ENCODE measurements at regions not wholly inside any gene's neighbourhood (a gene's known extent, or its start where the extent isn't known, plus 50 kb on each side); places are given as distances from the start of the nearest gene placed in this dataset.

- no peak overlapping the region for H2AFZ ChIP-seq (ENCODE audit: low read depth)
- peaks cover 92% of the 10 kb centered on the region for H3K4me1 ChIP-seq (ENCODE audit: low read depth, poor library complexity, severe bottlenecking)
- no peak for TF ChIP-seq CTCF (conservative IDR thresholded peaks at IDR 0.05; ENCODE audit: low read depth, low read length)
- H3K4me2 ChIP-seq = peak overlapping the region; percentile 92
- no peak overlapping the region for H3K27ac ChIP-seq
- H3K79me2 ChIP-seq (ENCODE audit: insufficient read depth, low read depth) = no peaks in the 10 kb centered on the region
- no peaks in the 10 kb centered on the region for H3K27me3 ChIP-seq (ENCODE audit: insufficient read depth, low read depth)
- no peak overlapping the region for H3K4me3 ChIP-seq (IDR thresholded peaks at IDR 0.05; ENCODE audit: insufficient read depth, low read depth, low read length)
- H3K9ac ChIP-seq = no peak overlapping the region
- H3K36me3 ChIP-seq (ENCODE audit: insufficient read depth) = no peaks in the 10 kb centered on the region
- H4K20me1 ChIP-seq (ENCODE audit: insufficient read depth) = no peaks in the 10 kb centered on the region
Observed at GRCh38 chrX:124215786-124216185, 116.7 kb upstream of the TEX13D start.

GRCh38 chrX:124216396-124217115 lies 115.9 kb upstream of the TEX13D start:
- Histone ChIP-seq H4K20me1 (ENCODE audit: insufficient read depth) (no peaks in the 10 kb centered on the region), H3K27ac (peak overlapping the region; percentile 77; the same call in 1 of the 2 replicates), H3K9ac (no peak overlapping the region), H3K4me2 (peak overlapping the region; percentile 92), H3K4me3 (IDR thresholded peaks at IDR 0.05; ENCODE audit: insufficient read depth, low read depth, low read length) (no peak overlapping the region), H3K79me2 (ENCODE audit: insufficient read depth, low read depth) (no peaks in the 10 kb centered on the region), H3K36me3 (ENCODE audit: insufficient read depth) (no peaks in the 10 kb centered on the region), H2AFZ (ENCODE audit: low read depth) (no peak overlapping the region), H3K4me1 (ENCODE audit: low read depth, poor library complexity, severe bottlenecking) (peaks cover 86% of the 10 kb centered on the region), H3K27me3 (ENCODE audit: insufficient read depth, low read depth) (no peaks in the 10 kb centered on the region)
- TF ChIP-seq CTCF (conservative IDR thresholded peaks at IDR 0.05; ENCODE audit: low read depth, low read length) = no peak

- Histone ChIP-seq H3K27me3 (ENCODE audit: insufficient read depth, low read depth) (no peaks in the 10 kb centered on the region), H2AFZ (ENCODE audit: low read depth) (peak overlapping the region; percentile 30), H3K9ac (peak overlapping the region; percentile 19; the same call in 1 of the 2 replicates), H3K27ac (peak overlapping the region; percentile 77), H3K79me2 (ENCODE audit: insufficient read depth, low read depth) (no peaks in the 10 kb centered on the region), H3K4me3 (IDR thresholded peaks at IDR 0.05; ENCODE audit: insufficient read depth, low read depth, low read length) (no peak overlapping the region), H3K4me1 (ENCODE audit: low read depth, poor library complexity, severe bottlenecking) (peaks cover 76% of the 10 kb centered on the region), H3K36me3 (ENCODE audit: insufficient read depth) (no peaks in the 10 kb centered on the region), H3K4me2 (peak overlapping the region; percentile 92), H4K20me1 (ENCODE audit: insufficient read depth) (no peaks in the 10 kb centered on the region)
- no peak for TF ChIP-seq CTCF (conservative IDR thresholded peaks at IDR 0.05; ENCODE audit: low read depth, low read length)
Observed at GRCh38 chrX:124217304-124218251, 114.9 kb upstream of the TEX13D start.

- TF ChIP-seq CTCF (conservative IDR thresholded peaks at IDR 0.05; ENCODE audit: low read depth, low read length) = no peak
- H4K20me1 ChIP-seq (ENCODE audit: insufficient read depth) = no peaks in the 10 kb centered on the region
- H3K9ac ChIP-seq = no peak overlapping the region
- no peak overlapping the region for H3K4me3 ChIP-seq (IDR thresholded peaks at IDR 0.05; ENCODE audit: insufficient read depth, low read depth, low read length)
- no peaks in the 10 kb centered on the region for H3K27me3 ChIP-seq (ENCODE audit: insufficient read depth, low read depth)
- H2AFZ ChIP-seq (ENCODE audit: low read depth) = no peak overlapping the region
- no peaks in the 10 kb centered on the region for H3K79me2 ChIP-seq (ENCODE audit: insufficient read depth, low read depth)
- peaks cover 16% of the 10 kb centered on the region for H3K4me1 ChIP-seq (ENCODE audit: low read depth, poor library complexity, severe bottlenecking)
- H3K4me2 ChIP-seq = no peak overlapping the region
- H3K27ac ChIP-seq = no peak overlapping the region
- H3K36me3 ChIP-seq (ENCODE audit: insufficient read depth) = no peaks in the 10 kb centered on the region
Observed at GRCh38 chrX:124223524-124223923, 108.9 kb upstream of the TEX13D start.

All from KMS-11 (cell line).